Mucosa of descending colon (tissue), 3 donors: ENCODE measurements at regions not wholly inside any gene's neighbourhood (a gene's known extent, or its start where the extent isn't known, plus 50 kb on each side); places are given as distances from the start of the nearest gene placed in this dataset.

Source experiments
- ATAC-seq: fragments of 200-7000 bp; cut with Tn5 transposase; one replicate; pipeline ENCODE4 v1.9.1; 2020; ENCODE audit warnings: mild to moderate bottlenecking, moderate library complexity
- DNase-seq, 3 donors: peaks; one replicate each; pipeline ENCODE4 v3.0.0-alpha.2; 2020
- H3K36me3 ChIP-seq: fragments of 200-600 bp; one replicate; pipeline ENCODE4 v1.8.0; 2021; ENCODE audit warnings: low read depth, mild to moderate bottlenecking
- H3K4me1 ChIP-seq: fragments of 200-600 bp; one replicate; pipeline ENCODE4 v1.8.0; 2021; ENCODE audit warnings: low read depth, mild to moderate bottlenecking
- H3K4me3 ChIP-seq: fragments of 200-600 bp; one replicate; pipeline ENCODE4 v1.8.0; 2021; ENCODE audit warnings: mild to moderate bottlenecking
- H3K9me3 ChIP-seq: fragments of 200-600 bp; one replicate; pipeline ENCODE4 v1.8.0; 2021; ENCODE audit warnings: mild to moderate bottlenecking
- intact Hi-C, 2 donors: fragments of 100-400 bp; cut with DNase I in 1 of 2; cut with micrococcal nuclease in 1 of 2; formaldehyde crosslinking; loops; one replicate each; pipeline versions ENCODE4 v1.11.0 to v1.11.1; 2022; cut with DNase I, micrococcal nuclease
- TF ChIP-seq, protein P1 (sequence below): fragments of 200-600 bp; IDR thresholded peaks from one replicate; pipeline ENCODE4 v1.8.0; 2022; ENCODE audit warnings: antibody characterized with exemption, mild to moderate bottlenecking
- donor health status: DM: no; HTN: no; CAD: no; lungs with moderate emphysema.
- donor health status: DM: no; HTN: no; CAD: no.
- donor health status: DM: no; HTN: yes; CAD: no.

DNA sequence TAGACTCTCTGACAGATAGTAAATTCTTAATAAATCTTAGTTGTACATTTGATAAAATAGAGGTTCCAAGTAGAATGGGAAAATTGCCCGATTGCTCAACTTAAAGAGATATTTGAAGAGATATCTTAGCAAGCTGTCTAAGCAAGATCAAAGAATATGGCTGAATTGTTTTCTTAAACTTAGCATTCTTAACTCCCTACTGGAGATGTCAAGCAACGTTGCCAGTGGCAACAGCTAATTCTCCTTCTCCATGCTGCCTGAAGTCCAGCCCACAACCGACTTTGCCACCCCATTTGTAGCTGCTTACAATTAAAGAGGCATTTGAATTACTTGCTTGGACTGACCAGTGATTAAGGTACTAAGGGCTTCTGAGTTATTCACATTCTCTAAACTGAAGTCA lies 94.4 kb downstream of the FAM181B start:
- TF ChIP-seq, protein P1, sequence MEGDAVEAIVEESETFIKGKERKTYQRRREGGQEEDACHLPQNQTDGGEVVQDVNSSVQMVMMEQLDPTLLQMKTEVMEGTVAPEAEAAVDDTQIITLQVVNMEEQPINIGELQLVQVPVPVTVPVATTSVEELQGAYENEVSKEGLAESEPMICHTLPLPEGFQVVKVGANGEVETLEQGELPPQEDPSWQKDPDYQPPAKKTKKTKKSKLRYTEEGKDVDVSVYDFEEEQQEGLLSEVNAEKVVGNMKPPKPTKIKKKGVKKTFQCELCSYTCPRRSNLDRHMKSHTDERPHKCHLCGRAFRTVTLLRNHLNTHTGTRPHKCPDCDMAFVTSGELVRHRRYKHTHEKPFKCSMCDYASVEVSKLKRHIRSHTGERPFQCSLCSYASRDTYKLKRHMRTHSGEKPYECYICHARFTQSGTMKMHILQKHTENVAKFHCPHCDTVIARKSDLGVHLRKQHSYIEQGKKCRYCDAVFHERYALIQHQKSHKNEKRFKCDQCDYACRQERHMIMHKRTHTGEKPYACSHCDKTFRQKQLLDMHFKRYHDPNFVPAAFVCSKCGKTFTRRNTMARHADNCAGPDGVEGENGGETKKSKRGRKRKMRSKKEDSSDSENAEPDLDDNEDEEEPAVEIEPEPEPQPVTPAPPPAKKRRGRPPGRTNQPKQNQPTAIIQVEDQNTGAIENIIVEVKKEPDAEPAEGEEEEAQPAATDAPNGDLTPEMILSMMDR: no peak

GRCh38 chr11:82636615-82637014 lies 97.0 kb downstream of the FAM181B start:
- TF ChIP-seq, protein P1: no peak
- Histone ChIP-seq H3K36me3 (no peaks in the 10 kb centered on the region), H3K4me1 (no peaks in the 10 kb centered on the region), H3K9me3 (no peaks in the 10 kb centered on the region), H3K4me3 (no peak overlapping the region)
- intact Hi-C loops: no loop called here
- DNase-seq: no peak
- no peak for ATAC-seq

More for the DNA sequence above, 94.4 kb downstream of the FAM181B start:
- DNase-seq (no peak), ATAC-seq (no peak)
- Histone ChIP-seq H3K9me3 (no peaks in the 10 kb centered on the region), H3K4me3 (no peak overlapping the region), H3K4me1 (no peaks in the 10 kb centered on the region), H3K36me3 (no peaks in the 10 kb centered on the region)
- intact Hi-C loops: no loop called here

GRCh38 chr11:82634091-82634490 lies 99.6 kb downstream of the FAM181B start:
- DNase-seq: no peak
- ATAC-seq: no peak
- Histone ChIP-seq H3K36me3 (no peaks in the 10 kb centered on the region), H3K4me1 (no peaks in the 10 kb centered on the region), H3K9me3 (no peaks in the 10 kb centered on the region), H3K4me3 (no peak overlapping the region)
- intact Hi-C loops: no loop called here
- TF ChIP-seq, protein P1: no peak

GRCh38 chr11:82631722-82632630 lies 101.7 kb downstream of the FAM181B start:
- ATAC-seq: no peak
- no peaks in the 10 kb centered on the region for H3K9me3 ChIP-seq
- H3K36me3 ChIP-seq: no peaks in the 10 kb centered on the region
- intact Hi-C loops: no loop called here
- DNase-seq: no peak
- H3K4me3 ChIP-seq: no peak overlapping the region
- TF ChIP-seq, protein P1: no peak
- H3K4me1 ChIP-seq: no peaks in the 10 kb centered on the region

GRCh38 chr11:82610671-82611070 lies 123.0 kb downstream of the FAM181B start:
- Histone ChIP-seq H3K36me3 (no peaks in the 10 kb centered on the region), H3K9me3 (no peaks in the 10 kb centered on the region), H3K4me3 (no peak overlapping the region), H3K4me1 (no peaks in the 10 kb centered on the region)
- DNase-seq (no peak), ATAC-seq (no peak)
- TF ChIP-seq, protein P1: no peak
- intact Hi-C loops: no loop called here
